Vagina (tissue), 2 donors: ENCODE measurements at regions not wholly inside any gene's neighbourhood (a gene's known extent, or its start where the extent isn't known, plus 50 kb on each side); places are given as distances from the start of the nearest gene placed in this dataset.

Experiments
- CTCF ChIP-seq, 3 experiments: fragments of 450-650 bp in 2 of 3; fragments of 200-600 bp in 1 of 3; sonication (generic) in 1 of 3; IDR thresholded peaks; one replicate each; pipeline ENCODE4 v1.5.1; 2017 to 2019; ENCODE audit warnings: antibody characterized with exemption in 3 of 3, mild to moderate bottlenecking in 2 of 3, moderate library complexity in 2 of 3
- POLR2A ChIP-seq, 2 donors: fragments of 450-650 bp; IDR thresholded peaks; one replicate each; pipeline ENCODE4 v1.6.1; 2017; ENCODE audit warnings: antibody characterized with exemption in 2 of 2, mild to moderate bottlenecking in 2 of 2, moderate library complexity in 2 of 2
- POLR2AphosphoS5 ChIP-seq, 2 donors: sonication (generic); formaldehyde crosslinking; IDR thresholded peaks; one replicate each; pipeline ENCODE4 v1.9.0; 2017; ENCODE audit warnings: antibody characterized with exemption in 2 of 2, mild to moderate bottlenecking in 2 of 2, low read depth in 1 of 2; ENCODE audit not compliant: insufficient read depth in 1 of 2

GRCh38 chr12:88366101-88366500 lies 214.2 kb downstream of the KITLG start:
- TF ChIP-seq CTCF (IDR thresholded peaks at IDR 0.05) (no peak), POLR2A (IDR thresholded peaks at IDR 0.05) (no peak), POLR2AphosphoS5 (IDR thresholded peaks at IDR 0.05; ENCODE audit: insufficient read depth in 1 of 2, low read depth in 1 of 2) (no peak)
